HepG2 (cell line): ENCODE measurements at regions not wholly inside any gene's neighbourhood (a gene's known extent, or its start where the extent isn't known, plus 50 kb on each side); places are given as distances from the start of the nearest gene placed in this dataset.

ENCODE experiments used
- ATAC-seq: fragments of 200-7000 bp; cut with Tn5 transposase; 3 replicates; pipeline ENCODE4 v1.9.1; 2020; ENCODE audit warnings: mild to moderate bottlenecking, moderate library complexity
- BruUV-seq: library from RNA; stranded (reverse); fragments of 400-500 nt; replicated peaks from 2 replicates; lab custom pipeline; 2021; lab: Mats Ljungman, UMichigan
- CTCF ChIA-PET: fragments of 300-600 bp; formaldehyde crosslinking; extraction: SDS; loops from one replicate; lab custom pipeline; 2021; ENCODE audit warnings: low total read pairs, inconsistent platforms, low intra/inter-chr PET ratio; lab: Yijun Ruan, JAX
- POLR2A ChIA-PET: fragments of 350-600 bp; sonication (Branson Sonifier 250); formaldehyde crosslinking; loops from one replicate; lab custom pipeline; 2020; ENCODE audit warnings: antibody characterized with exemption, inconsistent platforms; lab: Yijun Ruan, JAX
- DNase-seq: peaks from one replicate; pipeline ENCODE4 v3.0.0-alpha.2; 2015; ENCODE audit warnings: low spot score
- FAIRE-seq: peaks from 3 replicates; lab custom pipeline; 2011; peaks lifted over from hg19 to GRCh38; lab: Jason Lieb, UNC
- H2AFZ ChIP-seq: one replicate; pipeline ENCODE4 v1.6.1; 2011; ENCODE audit warnings: low read length, inconsistent platforms
- H3K27ac ChIP-seq: fragments of 300-600 bp; 3 replicates; pipeline ENCODE4 v1.8.0; 2011; ENCODE audit warnings: mixed run types, mild to moderate bottlenecking, mixed read lengths, low read length, inconsistent platforms; ENCODE audit not compliant: insufficient read depth; ENCODE audit errors: extremely low read length
- H3K27me3 ChIP-seq, 2 experiments: fragments of 200-600 bp in 1 of 2; 2 replicates in 1 of 2; 3 replicates in 1 of 2; pipeline versions ENCODE4 v1.6.0 to v1.8.0; 2011; ENCODE audit warnings: low read length in 2 of 2, mild to moderate bottlenecking in 2 of 2, moderate library complexity in 2 of 2, inconsistent platforms in 1 of 2; ENCODE audit not compliant: insufficient read depth in 2 of 2, control insufficient read depth in 1 of 2
- H3K36me3 ChIP-seq, 2 experiments: fragments of 200-600 bp in 1 of 2; replicated peaks in 1 of 2; 2 replicates in 1 of 2; 3 replicates in 1 of 2; pipeline versions ENCODE4 v1.5.1 to v1.8.0; 2011; ENCODE audit warnings: low read length in 2 of 2, inconsistent platforms in 1 of 2; ENCODE audit not compliant: insufficient read depth in 2 of 2, control insufficient read depth in 1 of 2
- H3K4me1 ChIP-seq: 2 replicates; pipeline ENCODE4 v1.5.1; 2012; ENCODE audit warnings: low read length, inconsistent platforms; ENCODE audit not compliant: insufficient read depth
- H3K4me2 ChIP-seq: 2 replicates; pipeline ENCODE4 v1.6.0; 2011; ENCODE audit warnings: low read depth, low read length, inconsistent platforms
- H3K4me3 ChIP-seq, 3 experiments: fragments of 200-600 bp in 1 of 3; sonication (generic), shearing (Covaris generic) in 1 of 3; replicated peaks in 1 of 3; 2 replicates each; pipeline ENCODE4 v1.5.1; 2011 to 2016; ENCODE audit warnings: low read length in 3 of 3, inconsistent platforms in 2 of 3, low read depth in 2 of 3, mild to moderate bottlenecking in 2 of 3, control low read depth in 1 of 3, mixed read lengths in 1 of 3; ENCODE audit not compliant: insufficient read depth in 1 of 3
- H3K79me2 ChIP-seq: one replicate; pipeline ENCODE4 v1.6.1; 2011; ENCODE audit warnings: low read length, inconsistent platforms; ENCODE audit not compliant: insufficient read depth
- H3K9ac ChIP-seq: 2 replicates; pipeline ENCODE4 v1.6.0; 2011; ENCODE audit warnings: mild to moderate bottlenecking, low read depth, low read length, inconsistent platforms; ENCODE audit not compliant: insufficient read depth
- H3K9me3 ChIP-seq: 2 replicates; pipeline ENCODE4 v1.5.1; 2012; ENCODE audit warnings: mild to moderate bottlenecking, low read length
- H4K20me1 ChIP-seq: 2 replicates; pipeline ENCODE4 v1.6.0; 2011; ENCODE audit warnings: inconsistent platforms, mild to moderate bottlenecking, low read length, moderate library complexity; ENCODE audit not compliant: insufficient read depth
- HIVEP1 ChIP-seq: sonication (generic); formaldehyde crosslinking; IDR thresholded peaks from 2 replicates; pipeline ENCODE4 v1.4.0; 2020; ENCODE audit warnings: mild to moderate bottlenecking, missing genetic modification reagents
- HNF1B ChIP-seq: sonication (generic); formaldehyde crosslinking; IDR thresholded peaks from 2 replicates; pipeline ENCODE4 v1.5.1; 2020; ENCODE audit warnings: mild to moderate bottlenecking, moderate library complexity, missing genetic modification reagents
- HOXD1 ChIP-seq: sonication (generic); formaldehyde crosslinking; IDR thresholded peaks from 2 replicates; pipeline ENCODE4 v1.5.0; 2020; ENCODE audit warnings: missing genetic modification reagents
- ISX ChIP-seq: sonication (generic); formaldehyde crosslinking; conservative IDR thresholded peaks from 2 replicates; pipeline ENCODE4 v1.5.0; 2020; ENCODE audit warnings: missing genetic modification reagents
- MEF2D ChIP-seq: sonication (generic); formaldehyde crosslinking; IDR thresholded peaks from 2 replicates; pipeline ENCODE4 v1.5.1; 2020; ENCODE audit warnings: mild to moderate bottlenecking, missing genetic modification reagents
- RAD51 ChIP-seq: fragments of 450-650 bp; IDR thresholded peaks from 2 replicates; pipeline ENCODE4 v1.6.1; 2016; ENCODE audit warnings: borderline replicate concordance
- SMYD3 ChIP-seq: sonication (generic); formaldehyde crosslinking; IDR thresholded peaks from 2 replicates; pipeline ENCODE4 v1.8.1; 2023; ENCODE audit warnings: mild to moderate bottlenecking, missing genetic modification reagents
- TAF15 ChIP-seq: fragments of 200-400 bp; formaldehyde crosslinking; IDR thresholded peaks from one replicate; pipeline ENCODE4 v1.6.1; 2018; ENCODE audit warnings: mild to moderate bottlenecking, low read depth, low read length; ENCODE audit not compliant: poor library complexity, severe bottlenecking
- TBP ChIP-seq: sonication (generic); formaldehyde crosslinking; IDR thresholded peaks from 2 replicates; pipeline ENCODE4 v1.5.0; 2020; ENCODE audit warnings: missing genetic modification reagents
- TBX2 ChIP-seq: sonication (generic); formaldehyde crosslinking; IDR thresholded peaks from 2 replicates; pipeline ENCODE4 v1.5.0; 2020; ENCODE audit warnings: missing genetic modification reagents, mild to moderate bottlenecking, borderline replicate concordance
- ZBTB4 ChIP-seq: sonication (generic); formaldehyde crosslinking; IDR thresholded peaks from 2 replicates; pipeline ENCODE4 v1.4.0; 2020; ENCODE audit warnings: missing genetic modification reagents, mild to moderate bottlenecking, borderline replicate concordance
- ZFP41 ChIP-seq: sonication (generic); formaldehyde crosslinking; IDR thresholded peaks from 2 replicates; pipeline ENCODE4 v1.4.0; 2020; ENCODE audit warnings: mild to moderate bottlenecking, missing genetic modification reagents, borderline replicate concordance
- ZNF564 ChIP-seq: sonication (generic); formaldehyde crosslinking; IDR thresholded peaks from 2 replicates; pipeline ENCODE4 v1.8.1; 2023; ENCODE audit warnings: mild to moderate bottlenecking, missing genetic modification reagents
- ZNF607 ChIP-seq: sonication (generic); formaldehyde crosslinking; IDR thresholded peaks from 2 replicates; pipeline ENCODE4 v1.5.1; 2020; ENCODE audit warnings: missing genetic modification reagents, mild to moderate bottlenecking, borderline replicate concordance
- ZNF691 ChIP-seq: sonication (generic); formaldehyde crosslinking; IDR thresholded peaks from 2 replicates; pipeline ENCODE4 v1.4.0; 2020; ENCODE audit warnings: missing genetic modification reagents, low read depth, mild to moderate bottlenecking, borderline replicate concordance
- WGBS: methylation state at CpG from one replicate; pipeline ENCODE4 v1.1.6; 2017; ENCODE audit warnings: low lambda C conversion rate; 5-methylcytosine and 5-hydroxymethylcytosine counted together
- in situ Hi-C: cut with HindIII; loops from 2 replicates; pipeline ENCODE4 v1.10.0; 2017; ENCODE audit warnings: low pct_unique_long_range_greater_than_20kb; ENCODE audit not compliant: extremely low pct_ligation_motif_present
- intact Hi-C: fragments of 100-400 bp; cut with micrococcal nuclease; formaldehyde crosslinking; loops from one replicate; pipeline ENCODE4 v1.10.0; 2022; ENCODE audit not compliant: unreplicated experiment

GRCh38 chr7:10863476-10863875, 110.2 kb upstream of the PHF14 start:
- FAIRE-seq (no peak), DNase-seq (no peak), ATAC-seq (no peak)
- no peak overlapping the region for H3K27ac ChIP-seq
- H2AFZ ChIP-seq, result no peak overlapping the region
- no peaks in the 10 kb centered on the region for H3K9me3 ChIP-seq
- WGBS, result 13% methylated on average over 7 of the region's 7 CpGs
- H3K27me3 ChIP-seq, result no peaks in the 10 kb centered on the region
- in situ Hi-C loops (no loop called here), intact Hi-C loops (no loop called here)
- no peaks in the 10 kb centered on the region for H3K79me2 ChIP-seq
- H3K36me3 ChIP-seq, result no peaks in the 10 kb centered on the region
- H3K4me2 ChIP-seq, result no peak overlapping the region
- ChIA-PET CTCF (no interaction called here), POLR2A (no interaction called here)
- no peak overlapping the region for H3K4me3 ChIP-seq
- H3K9ac ChIP-seq, result no peak overlapping the region
- TF ChIP-seq TBP, result no peak
- TF ChIP-seq ZBTB4, result no peak
- no peak for TF ChIP-seq SMYD3 (CRISPR knock-in tag)
- TF ChIP-seq ZNF607, result no peak
- no peak for TF ChIP-seq ZNF691 (CRISPR knock-in tag)
- TF ChIP-seq RAD51, result no peak
- no peak for TF ChIP-seq HOXD1 (CRISPR knock-in tag)
- no peak for TF ChIP-seq HIVEP1 (CRISPR knock-in tag)
- no peak for TF ChIP-seq ZNF564
- no peak for TF ChIP-seq TBX2 (CRISPR knock-in tag)
- no peak for TF ChIP-seq MEF2D (CRISPR knock-in tag)
- no peak for TF ChIP-seq ZFP41 (CRISPR knock-in tag)
- no peak for TF ChIP-seq ISX (CRISPR knock-in tag)
- no peak for TF ChIP-seq TAF15
- no peak for TF ChIP-seq HNF1B (CRISPR knock-in tag)
- H4K20me1 ChIP-seq, result no peaks in the 10 kb centered on the region
- no peaks in the 10 kb centered on the region for H3K4me1 ChIP-seq
- BruUV-seq, result no TSS peak
